Fibroblast of the aortic adventitia (primary cell): ENCODE measurements at regions not wholly inside any gene's neighbourhood (a gene's known extent, or its start where the extent isn't known, plus 50 kb on each side); places are given as distances from the start of the nearest gene placed in this dataset.

Source experiments
- DNase-seq: peaks from one replicate; pipeline ENCODE4 v3.0.0-alpha.2; 2010; ENCODE audit warnings: low read depth
- H3K4me3 ChIP-seq: 2 replicates; pipeline ENCODE4 v1.5.1; 2011; ENCODE audit warnings: low read depth, mild to moderate bottlenecking, control low read depth, low read length, moderate library complexity
- CTCF ChIP-seq: IDR thresholded peaks from 2 replicates; pipeline ENCODE4 v1.5.1; 2011; ENCODE audit warnings: mild to moderate bottlenecking, low read length, control low read depth, inconsistent platforms; ENCODE audit not compliant: insufficient read depth

GRCh38 chr6:109285366-109285765 is 96.9 kb downstream of the CD164 start:
- TF ChIP-seq CTCF: no peak
- no peak overlapping the region for H3K4me3 ChIP-seq
- no peak for DNase-seq

- DNase-seq: no peak
- H3K4me3 ChIP-seq: no peak overlapping the region
- no peak for TF ChIP-seq CTCF
Observed at GRCh38 chr6:109284675-109285074, 97.6 kb downstream of the CD164 start.

GRCh38 chr6:109282756-109283155 is 99.5 kb downstream of the CD164 start:
- no peak for TF ChIP-seq CTCF
- H3K4me3 ChIP-seq: no peak overlapping the region
- no peak for DNase-seq

- H3K4me3 ChIP-seq: no peak overlapping the region
- TF ChIP-seq CTCF: no peak
- no peak for DNase-seq
Observed at GRCh38 chr6:109279628-109280027, 102.6 kb downstream of the CD164 start.

GRCh38 chr6:109271622-109272021 is 110.6 kb downstream of the CD164 start:
- TF ChIP-seq CTCF: no peak
- DNase-seq: no peak

GRCh38 chr6:109269953-109270517 is 112.2 kb downstream of the CD164 start:
- H3K4me3 ChIP-seq: no peak overlapping the region
- TF ChIP-seq CTCF: no peak
- no peak for DNase-seq

More at GRCh38 chr6:109271622-109272021, 110.6 kb downstream of the CD164 start:
- no peak overlapping the region for H3K4me3 ChIP-seq

GRCh38 chr6:109269057-109269456 is 113.2 kb downstream of the CD164 start:
- TF ChIP-seq CTCF: no peak
- no peak for DNase-seq
- H3K4me3 ChIP-seq: no peak overlapping the region
